ENCODE measurements at regions not wholly inside any gene's neighbourhood (a gene's known extent, or its start where the extent isn't known, plus 50 kb on each side); places are given as distances from the start of the nearest gene placed in this dataset.

- TF ChIP-seq POLR2A (IDR thresholded peaks at IDR 0.05), result no peak
- no peak for TF ChIP-seq CTCF (IDR thresholded peaks at IDR 0.05)
- TF ChIP-seq POLR2AphosphoS5 (IDR thresholded peaks at IDR 0.05), result no peak
- no peak for TF ChIP-seq EP300 (IDR thresholded peaks at IDR 0.05)
- DNase-seq (no peak), ATAC-seq (ENCODE audit: low FRiP score in 2 of 2) (peak in 1 of 2 donors; percentile 17)
- Histone ChIP-seq H3K4me1 (no peaks in the 10 kb centered on the region), H3K36me3 (no peaks in the 10 kb centered on the region), H3K27me3 (no peaks in the 10 kb centered on the region), H3K27ac (no peak overlapping the region), H3K4me3 (no peak overlapping the region), H3K9me3 (no peaks in the 10 kb centered on the region)
- WGBS, 2 donors, result 72% methylated on average over 4 of the region's 4 CpGs
Measured at GRCh38 chr5:68911840-68912690, 181.7 kb upstream of the SLC30A5 start.

GRCh38 chr5:68915079-68915478 is 178.7 kb upstream of the SLC30A5 start:
- WGBS, 2 donors, result 83 to 86% methylated on average over 1 of the region's 1 CpG
- Histone ChIP-seq H3K27me3 (no peaks in the 10 kb centered on the region), H3K4me3 (no peak overlapping the region), H3K9me3 (no peaks in the 10 kb centered on the region), H3K4me1 (no peaks in the 10 kb centered on the region), H3K36me3 (no peaks in the 10 kb centered on the region), H3K27ac (no peak overlapping the region)
- ATAC-seq (ENCODE audit: low FRiP score in 2 of 2) (no peak), DNase-seq (no peak)
- TF ChIP-seq CTCF (IDR thresholded peaks at IDR 0.05) (no peak), EP300 (IDR thresholded peaks at IDR 0.05) (no peak), POLR2A (IDR thresholded peaks at IDR 0.05) (no peak), POLR2AphosphoS5 (IDR thresholded peaks at IDR 0.05) (no peak)

- H3K9me3 ChIP-seq, result no peaks in the 10 kb centered on the region
- DNase-seq (no peak), ATAC-seq (ENCODE audit: low FRiP score in 2 of 2) (no peak)
- no peak for TF ChIP-seq CTCF (IDR thresholded peaks at IDR 0.05)
- no peaks in the 10 kb centered on the region for H3K36me3 ChIP-seq
- no peaks in the 10 kb centered on the region for H3K4me1 ChIP-seq
- WGBS, 2 donors, result 74 to 85% methylated on average over 4 of the region's 4 CpGs
- H3K27ac ChIP-seq, result no peak overlapping the region
- no peak overlapping the region for H3K4me3 ChIP-seq
- H3K27me3 ChIP-seq, result no peaks in the 10 kb centered on the region
Measured at GRCh38 chr5:68918306-68918705, 175.5 kb upstream of the SLC30A5 start.

- 90% methylated on average over 3 of the region's 3 CpGs for WGBS, 2 donors
- TF ChIP-seq POLR2AphosphoS5 (IDR thresholded peaks at IDR 0.05), result no peak
- no peak for TF ChIP-seq POLR2A (IDR thresholded peaks at IDR 0.05)
- no peak for TF ChIP-seq CTCF (IDR thresholded peaks at IDR 0.05)
- no peak for TF ChIP-seq EP300 (IDR thresholded peaks at IDR 0.05)
- H3K36me3 ChIP-seq, result no peaks in the 10 kb centered on the region
- ATAC-seq (ENCODE audit: low FRiP score in 2 of 2), result no peak
- peaks cover 0 to 4% (median 0%) of the 10 kb centered on the region in 4 donors for H3K4me1 ChIP-seq
- H3K27me3 ChIP-seq, result no peaks in the 10 kb centered on the region
- no peaks in the 10 kb centered on the region for H3K9me3 ChIP-seq
- no peak overlapping the region for H3K27ac ChIP-seq
- H3K4me3 ChIP-seq, result no peak overlapping the region
- no peak for DNase-seq
Measured at GRCh38 chr5:68919988-68920490, 173.8 kb upstream of the SLC30A5 start.

- Histone ChIP-seq H3K4me3 (no peak overlapping the region), H3K27me3 (no peaks in the 10 kb centered on the region), H3K4me1 (peaks cover 0 to 4% (median 0%) of the 10 kb centered on the region in 4 donors), H3K36me3 (no peaks in the 10 kb centered on the region), H3K9me3 (no peaks in the 10 kb centered on the region), H3K27ac (no peak overlapping the region)
- no peak for TF ChIP-seq POLR2A (IDR thresholded peaks at IDR 0.05)
- no peak for TF ChIP-seq POLR2AphosphoS5 (IDR thresholded peaks at IDR 0.05)
- ATAC-seq (ENCODE audit: low FRiP score in 2 of 2), result peak in 1 of 2 donors; percentile 15
- DNase-seq, result peak in 1 of 2 donors; percentile 73
- 97 to 100% methylated on average over 9 to 11 of the region's 28 CpGs for WGBS, 2 donors
Measured at GRCh38 chr5:68920888-68921287, 172.9 kb upstream of the SLC30A5 start.

Measured in upper lobe of left lung (tissue), 6 donors.